HepG2 (cell line): ENCODE measurements at regions not wholly inside any gene's neighbourhood (a gene's known extent, or its start where the extent isn't known, plus 50 kb on each side); places are given as distances from the start of the nearest gene placed in this dataset.

ENCODE experiments used
- ATAC-seq: fragments of 200-7000 bp; cut with Tn5 transposase; 3 replicates; pipeline ENCODE4 v1.9.1; 2020; ENCODE audit warnings: mild to moderate bottlenecking, moderate library complexity
- BruUV-seq: library from RNA; stranded (reverse); fragments of 400-500 nt; replicated peaks from 2 replicates; lab custom pipeline; 2021; lab: Mats Ljungman, UMichigan
- CTCF ChIA-PET: fragments of 300-600 bp; formaldehyde crosslinking; extraction: SDS; loops from one replicate; lab custom pipeline; 2021; ENCODE audit warnings: low total read pairs, inconsistent platforms, low intra/inter-chr PET ratio; lab: Yijun Ruan, JAX
- POLR2A ChIA-PET: fragments of 350-600 bp; sonication (Branson Sonifier 250); formaldehyde crosslinking; loops from one replicate; lab custom pipeline; 2020; ENCODE audit warnings: antibody characterized with exemption, inconsistent platforms; lab: Yijun Ruan, JAX
- DNase-seq: peaks from one replicate; pipeline ENCODE4 v3.0.0-alpha.2; 2015; ENCODE audit warnings: low spot score
- FAIRE-seq: peaks from 3 replicates; lab custom pipeline; 2011; peaks lifted over from hg19 to GRCh38; lab: Jason Lieb, UNC
- H2AFZ ChIP-seq: one replicate; pipeline ENCODE4 v1.6.1; 2011; ENCODE audit warnings: low read length, inconsistent platforms
- H3K27ac ChIP-seq: fragments of 300-600 bp; 3 replicates; pipeline ENCODE4 v1.8.0; 2011; ENCODE audit warnings: mixed run types, mild to moderate bottlenecking, mixed read lengths, low read length, inconsistent platforms; ENCODE audit not compliant: insufficient read depth; ENCODE audit errors: extremely low read length
- H3K27me3 ChIP-seq, 2 experiments: fragments of 200-600 bp in 1 of 2; 2 replicates in 1 of 2; 3 replicates in 1 of 2; pipeline versions ENCODE4 v1.6.0 to v1.8.0; 2011; ENCODE audit warnings: low read length in 2 of 2, mild to moderate bottlenecking in 2 of 2, moderate library complexity in 2 of 2, inconsistent platforms in 1 of 2; ENCODE audit not compliant: insufficient read depth in 2 of 2, control insufficient read depth in 1 of 2
- H3K36me3 ChIP-seq, 2 experiments: fragments of 200-600 bp in 1 of 2; replicated peaks in 1 of 2; 2 replicates in 1 of 2; 3 replicates in 1 of 2; pipeline versions ENCODE4 v1.5.1 to v1.8.0; 2011; ENCODE audit warnings: low read length in 2 of 2, inconsistent platforms in 1 of 2; ENCODE audit not compliant: insufficient read depth in 2 of 2, control insufficient read depth in 1 of 2
- H3K4me1 ChIP-seq: 2 replicates; pipeline ENCODE4 v1.5.1; 2012; ENCODE audit warnings: low read length, inconsistent platforms; ENCODE audit not compliant: insufficient read depth
- H3K4me2 ChIP-seq: 2 replicates; pipeline ENCODE4 v1.6.0; 2011; ENCODE audit warnings: low read depth, low read length, inconsistent platforms
- H3K4me3 ChIP-seq, 3 experiments: fragments of 200-600 bp in 1 of 3; sonication (generic), shearing (Covaris generic) in 1 of 3; replicated peaks in 1 of 3; 2 replicates each; pipeline ENCODE4 v1.5.1; 2011 to 2016; ENCODE audit warnings: low read length in 3 of 3, inconsistent platforms in 2 of 3, low read depth in 2 of 3, mild to moderate bottlenecking in 2 of 3, control low read depth in 1 of 3, mixed read lengths in 1 of 3; ENCODE audit not compliant: insufficient read depth in 1 of 3
- H3K79me2 ChIP-seq: one replicate; pipeline ENCODE4 v1.6.1; 2011; ENCODE audit warnings: low read length, inconsistent platforms; ENCODE audit not compliant: insufficient read depth
- H3K9ac ChIP-seq: 2 replicates; pipeline ENCODE4 v1.6.0; 2011; ENCODE audit warnings: mild to moderate bottlenecking, low read depth, low read length, inconsistent platforms; ENCODE audit not compliant: insufficient read depth
- H3K9me3 ChIP-seq: 2 replicates; pipeline ENCODE4 v1.5.1; 2012; ENCODE audit warnings: mild to moderate bottlenecking, low read length
- H4K20me1 ChIP-seq: 2 replicates; pipeline ENCODE4 v1.6.0; 2011; ENCODE audit warnings: inconsistent platforms, mild to moderate bottlenecking, low read length, moderate library complexity; ENCODE audit not compliant: insufficient read depth
- ATF7 ChIP-seq, 2 experiments: fragments of 450-650 bp in 1 of 2; sonication (generic) in 1 of 2; formaldehyde crosslinking in 1 of 2; IDR thresholded peaks; 2 replicates each; pipeline versions ENCODE4 v1.4.0 to v1.6.1; 2016 to 2020; ENCODE audit warnings: antibody characterized with exemption in 1 of 2, mild to moderate bottlenecking in 1 of 2, missing genetic modification reagents in 1 of 2
- ATRX ChIP-seq: sonication (generic); formaldehyde crosslinking; IDR thresholded peaks from 2 replicates; pipeline ENCODE4 v1.4.0; 2020; ENCODE audit warnings: missing genetic modification reagents, borderline replicate concordance
- HCFC1 ChIP-seq: fragments of 150-350 bp; IDR thresholded peaks from 2 replicates; pipeline ENCODE4 v1.6.1; 2014; ENCODE audit warnings: low read depth, low read length
- KDM3A ChIP-seq: IDR thresholded peaks from 2 replicates; pipeline ENCODE4 v1.6.1; 2018; ENCODE audit warnings: low read depth, missing compliant biosample characterization
- MTF2 ChIP-seq: sonication (generic); formaldehyde crosslinking; IDR thresholded peaks from 2 replicates; pipeline ENCODE4 v1.5.0; 2020; ENCODE audit warnings: missing genetic modification reagents, borderline replicate concordance
- NR2F1 ChIP-seq, 2 experiments: fragments of 450-650 bp in 1 of 2; formaldehyde crosslinking in 1 of 2; IDR thresholded peaks; 2 replicates each; pipeline versions ENCODE4 v1.5.0 to v1.6.1; 2016 to 2020; ENCODE audit warnings: mild to moderate bottlenecking in 1 of 2, missing compliant biosample characterization in 1 of 2, missing genetic modification reagents in 1 of 2, moderate library complexity in 1 of 2
- RFX1 ChIP-seq: fragments of 450-650 bp; IDR thresholded peaks from 2 replicates; pipeline ENCODE4 v1.6.1; 2017
- SALL1 ChIP-seq: sonication (generic); formaldehyde crosslinking; IDR thresholded peaks from 2 replicates; pipeline ENCODE4 v1.8.0; 2022; ENCODE audit warnings: mild to moderate bottlenecking, missing genetic modification reagents
- ZBTB21 ChIP-seq: sonication (generic); formaldehyde crosslinking; IDR thresholded peaks from 2 replicates; pipeline ENCODE4 v1.4.0; 2020; ENCODE audit warnings: missing genetic modification reagents
- ZFP36 ChIP-seq: fragments of 150-350 bp; IDR thresholded peaks from 2 replicates; pipeline ENCODE4 v1.6.1; 2018; ENCODE audit warnings: borderline replicate concordance, low read length, low read depth; ENCODE audit not compliant: partially characterized antibody
- ZFYVE20 ChIP-seq: sonication (generic); formaldehyde crosslinking; IDR thresholded peaks from 2 replicates; pipeline ENCODE4 v1.8.0; 2023; ENCODE audit warnings: low read depth, mild to moderate bottlenecking, moderate library complexity, missing genetic modification reagents, borderline replicate concordance
- ZNF619 ChIP-seq: sonication (generic); formaldehyde crosslinking; IDR thresholded peaks from 2 replicates; pipeline ENCODE4 v1.4.0; 2020; ENCODE audit warnings: mild to moderate bottlenecking, missing genetic modification reagents
- ZSCAN21 ChIP-seq: sonication (generic); formaldehyde crosslinking; IDR thresholded peaks from 2 replicates; pipeline ENCODE4 v1.8.0; 2022; ENCODE audit warnings: mild to moderate bottlenecking, missing genetic modification reagents, moderate library complexity, borderline replicate concordance
- WGBS: methylation state at CpG from one replicate; pipeline ENCODE4 v1.1.6; 2017; ENCODE audit warnings: low lambda C conversion rate; 5-methylcytosine and 5-hydroxymethylcytosine counted together
- in situ Hi-C: cut with HindIII; loops from 2 replicates; pipeline ENCODE4 v1.10.0; 2017; ENCODE audit warnings: low pct_unique_long_range_greater_than_20kb; ENCODE audit not compliant: extremely low pct_ligation_motif_present
- intact Hi-C: fragments of 100-400 bp; cut with micrococcal nuclease; formaldehyde crosslinking; loops from one replicate; pipeline ENCODE4 v1.10.0; 2022; ENCODE audit not compliant: unreplicated experiment
- TF ChIP-seq, protein P1 (sequence below): sonication (generic); formaldehyde crosslinking; IDR thresholded peaks from 2 replicates; pipeline ENCODE4 v1.4.0; 2020; ENCODE audit warnings: mild to moderate bottlenecking, missing genetic modification reagents, borderline replicate concordance
- TF ChIP-seq, protein P2 (sequence below): sonication (generic); formaldehyde crosslinking; IDR thresholded peaks from 2 replicates; pipeline ENCODE4; 2020; ENCODE audit warnings: missing genetic modification reagents, mild to moderate bottlenecking, borderline replicate concordance
- TF ChIP-seq, protein P3 (sequence below): IDR thresholded peaks from 2 replicates; pipeline ENCODE4 v1.6.1; 2016; ENCODE audit warnings: low read depth, borderline replicate concordance
- TF ChIP-seq, protein P4 (sequence below): sonication (generic); formaldehyde crosslinking; IDR thresholded peaks from 2 replicates; pipeline ENCODE4 v1.8.0; 2022; ENCODE audit warnings: missing genetic modification reagents, mild to moderate bottlenecking, borderline replicate concordance

DNA sequence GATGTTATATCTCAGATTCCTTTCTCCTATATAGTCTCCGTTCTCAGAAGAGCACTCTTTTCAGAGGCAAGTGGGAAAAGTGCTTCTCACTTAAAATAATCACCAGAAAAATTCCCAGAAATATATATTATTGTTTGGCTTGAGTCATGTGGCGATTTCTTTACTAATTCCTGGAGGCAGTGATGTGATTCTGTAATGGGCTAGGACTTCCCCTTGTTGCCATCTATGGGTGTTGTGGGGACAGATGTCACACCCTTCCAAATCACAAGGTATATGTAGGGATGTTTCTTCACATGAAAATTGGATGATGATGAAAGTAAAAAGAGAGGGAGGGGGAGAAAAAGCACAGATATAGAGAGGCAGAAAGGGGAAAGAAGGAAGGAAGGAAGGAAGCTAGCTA, 553.4 kb downstream of the PPP4R3C start:
- in situ Hi-C loops: no loop called here
- no TSS peak for BruUV-seq
- CTCF ChIA-PET: no interaction called here

DNA sequence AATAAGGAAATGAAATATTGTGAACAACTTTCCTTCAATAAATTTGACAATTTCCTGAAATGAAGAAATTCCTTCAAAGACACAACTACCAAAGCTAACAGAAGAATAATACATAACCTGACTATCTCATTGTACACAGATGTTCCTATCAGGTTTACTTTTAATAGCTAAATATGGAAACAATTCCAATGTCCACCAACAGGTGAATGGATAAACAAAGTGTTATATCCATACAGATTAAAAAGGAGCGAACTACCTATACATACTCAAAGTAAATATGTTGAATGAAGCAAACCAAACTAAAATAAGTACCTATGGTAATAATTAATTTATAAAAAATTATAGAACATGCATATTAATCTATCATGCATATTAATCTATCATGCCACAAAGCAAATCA, 554.9 kb downstream of the PPP4R3C start:
- DNase-seq: no peak
- H3K27ac ChIP-seq: no peak overlapping the region
- no peak overlapping the region for H3K9ac ChIP-seq
- FAIRE-seq: no peak
- BruUV-seq: no TSS peak
- intact Hi-C loops: no loop called here
- no peak overlapping the region for H3K4me3 ChIP-seq
- no peaks in the 10 kb centered on the region for H3K79me2 ChIP-seq
- no peak overlapping the region for H3K4me2 ChIP-seq
- H3K27me3 ChIP-seq: no peaks in the 10 kb centered on the region
- H2AFZ ChIP-seq: no peak overlapping the region
- in situ Hi-C loops: no loop called here
- H3K4me1 ChIP-seq: no peaks in the 10 kb centered on the region
- H3K36me3 ChIP-seq: no peaks in the 10 kb centered on the region
- WGBS: 0% methylated on average over 1 of the region's 1 CpG
- ATAC-seq: no peak
- ChIA-PET POLR2A (no interaction called here), CTCF (no interaction called here)
- H3K9me3 ChIP-seq: no peaks in the 10 kb centered on the region
- H4K20me1 ChIP-seq: no peaks in the 10 kb centered on the region
- no peak for TF ChIP-seq ATRX (CRISPR knock-in tag)
- TF ChIP-seq MTF2 (CRISPR knock-in tag): no peak
- TF ChIP-seq, protein P1, sequence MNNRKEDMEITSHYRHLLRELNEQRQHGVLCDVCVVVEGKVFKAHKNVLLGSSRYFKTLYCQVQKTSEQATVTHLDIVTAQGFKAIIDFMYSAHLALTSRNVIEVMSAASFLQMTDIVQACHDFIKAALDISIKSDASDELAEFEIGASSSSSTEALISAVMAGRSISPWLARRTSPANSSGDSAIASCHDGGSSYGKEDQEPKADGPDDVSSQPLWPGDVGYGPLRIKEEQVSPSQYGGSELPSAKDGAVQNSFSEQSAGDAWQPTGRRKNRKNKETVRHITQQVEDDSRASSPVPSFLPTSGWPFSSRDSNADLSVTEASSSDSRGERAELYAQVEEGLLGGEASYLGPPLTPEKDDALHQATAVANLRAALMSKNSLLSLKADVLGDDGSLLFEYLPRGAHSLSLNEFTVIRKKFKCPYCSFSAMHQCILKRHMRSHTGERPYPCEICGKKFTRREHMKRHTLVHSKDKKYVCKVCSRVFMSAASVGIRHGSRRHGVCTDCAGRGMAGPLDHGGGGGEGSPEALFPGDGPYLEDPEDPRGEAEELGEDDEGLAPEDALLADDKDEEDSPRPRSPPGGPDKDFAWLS (CRISPR knock-in tag): no peak
- no peak for TF ChIP-seq ZFYVE20 (CRISPR knock-in tag)
- TF ChIP-seq ZBTB21: no peak
- TF ChIP-seq, protein P2, sequence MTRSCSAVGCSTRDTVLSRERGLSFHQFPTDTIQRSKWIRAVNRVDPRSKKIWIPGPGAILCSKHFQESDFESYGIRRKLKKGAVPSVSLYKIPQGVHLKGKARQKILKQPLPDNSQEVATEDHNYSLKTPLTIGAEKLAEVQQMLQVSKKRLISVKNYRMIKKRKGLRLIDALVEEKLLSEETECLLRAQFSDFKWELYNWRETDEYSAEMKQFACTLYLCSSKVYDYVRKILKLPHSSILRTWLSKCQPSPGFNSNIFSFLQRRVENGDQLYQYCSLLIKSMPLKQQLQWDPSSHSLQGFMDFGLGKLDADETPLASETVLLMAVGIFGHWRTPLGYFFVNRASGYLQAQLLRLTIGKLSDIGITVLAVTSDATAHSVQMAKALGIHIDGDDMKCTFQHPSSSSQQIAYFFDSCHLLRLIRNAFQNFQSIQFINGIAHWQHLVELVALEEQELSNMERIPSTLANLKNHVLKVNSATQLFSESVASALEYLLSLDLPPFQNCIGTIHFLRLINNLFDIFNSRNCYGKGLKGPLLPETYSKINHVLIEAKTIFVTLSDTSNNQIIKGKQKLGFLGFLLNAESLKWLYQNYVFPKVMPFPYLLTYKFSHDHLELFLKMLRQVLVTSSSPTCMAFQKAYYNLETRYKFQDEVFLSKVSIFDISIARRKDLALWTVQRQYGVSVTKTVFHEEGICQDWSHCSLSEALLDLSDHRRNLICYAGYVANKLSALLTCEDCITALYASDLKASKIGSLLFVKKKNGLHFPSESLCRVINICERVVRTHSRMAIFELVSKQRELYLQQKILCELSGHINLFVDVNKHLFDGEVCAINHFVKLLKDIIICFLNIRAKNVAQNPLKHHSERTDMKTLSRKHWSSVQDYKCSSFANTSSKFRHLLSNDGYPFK (CRISPR knock-in tag): no peak
- no peak for TF ChIP-seq KDM3A (CRISPR knock-in tag)
- TF ChIP-seq NR2F1 (CRISPR knock-in tag; IDR thresholded peaks at IDR 0.05): no peak
- TF ChIP-seq HCFC1: no peak
- TF ChIP-seq, protein P3, sequence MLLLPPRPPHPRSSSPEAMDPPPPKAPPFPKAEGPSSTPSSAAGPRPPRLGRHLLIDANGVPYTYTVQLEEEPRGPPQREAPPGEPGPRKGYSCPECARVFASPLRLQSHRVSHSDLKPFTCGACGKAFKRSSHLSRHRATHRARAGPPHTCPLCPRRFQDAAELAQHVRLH (CRISPR knock-in tag): no peak
- TF ChIP-seq, protein P4, sequence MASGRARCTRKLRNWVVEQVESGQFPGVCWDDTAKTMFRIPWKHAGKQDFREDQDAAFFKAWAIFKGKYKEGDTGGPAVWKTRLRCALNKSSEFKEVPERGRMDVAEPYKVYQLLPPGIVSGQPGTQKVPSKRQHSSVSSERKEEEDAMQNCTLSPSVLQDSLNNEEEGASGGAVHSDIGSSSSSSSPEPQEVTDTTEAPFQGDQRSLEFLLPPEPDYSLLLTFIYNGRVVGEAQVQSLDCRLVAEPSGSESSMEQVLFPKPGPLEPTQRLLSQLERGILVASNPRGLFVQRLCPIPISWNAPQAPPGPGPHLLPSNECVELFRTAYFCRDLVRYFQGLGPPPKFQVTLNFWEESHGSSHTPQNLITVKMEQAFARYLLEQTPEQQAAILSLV (CRISPR knock-in tag): no peak

More for the DNA sequence above, 553.4 kb downstream of the PPP4R3C start:
- no peak overlapping the region for H3K27ac ChIP-seq
- no peak for FAIRE-seq
- H3K27me3 ChIP-seq: no peaks in the 10 kb centered on the region
- H3K9me3 ChIP-seq: no peaks in the 10 kb centered on the region
- 3% methylated on average over 2 of the region's 2 CpGs for WGBS
- H3K9ac ChIP-seq: no peak overlapping the region
- no peak overlapping the region for H3K4me3 ChIP-seq
- no peaks in the 10 kb centered on the region for H3K36me3 ChIP-seq
- no peaks in the 10 kb centered on the region for H3K79me2 ChIP-seq
- TF ChIP-seq ZFP36 (no peak), RFX1 (no peak), ZSCAN21 (CRISPR knock-in tag) (no peak), ATF7 (IDR thresholded peaks at IDR 0.05) (no peak), ATF7 (CRISPR knock-in tag; IDR thresholded peaks at IDR 0.05) (no peak), ZNF619 (CRISPR knock-in tag) (no peak), SALL1 (CRISPR knock-in tag) (no peak)
- no peak for DNase-seq
- H2AFZ ChIP-seq: no peak overlapping the region
- H3K4me1 ChIP-seq: no peaks in the 10 kb centered on the region
- H3K4me2 ChIP-seq: no peak overlapping the region
- ATAC-seq: no peak
- intact Hi-C loops: no loop called here
- H4K20me1 ChIP-seq: no peaks in the 10 kb centered on the region
- POLR2A ChIA-PET: no interaction called here
